Fibroblast of pulmonary artery (primary cell): ENCODE measurements at regions not wholly inside any gene's neighbourhood (a gene's known extent, or its start where the extent isn't known, plus 50 kb on each side); places are given as distances from the start of the nearest gene placed in this dataset.

Experiments used
- DNase-seq: peaks from one replicate; pipeline ENCODE4 v3.0.0-alpha.2; 2010; ENCODE audit warnings: low read depth
- H3K4me3 ChIP-seq: replicated peaks from 2 replicates; pipeline ENCODE4 v1.5.1; 2011; ENCODE audit warnings: low read depth, mild to moderate bottlenecking, control low read depth, low read length, moderate library complexity
- TF ChIP-seq, protein P1 (sequence below): IDR thresholded peaks from 2 replicates; pipeline ENCODE4 v1.5.1; 2011; ENCODE audit warnings: mild to moderate bottlenecking, control low read depth, low read length, inconsistent platforms; ENCODE audit errors: missing control alignments

DNA sequence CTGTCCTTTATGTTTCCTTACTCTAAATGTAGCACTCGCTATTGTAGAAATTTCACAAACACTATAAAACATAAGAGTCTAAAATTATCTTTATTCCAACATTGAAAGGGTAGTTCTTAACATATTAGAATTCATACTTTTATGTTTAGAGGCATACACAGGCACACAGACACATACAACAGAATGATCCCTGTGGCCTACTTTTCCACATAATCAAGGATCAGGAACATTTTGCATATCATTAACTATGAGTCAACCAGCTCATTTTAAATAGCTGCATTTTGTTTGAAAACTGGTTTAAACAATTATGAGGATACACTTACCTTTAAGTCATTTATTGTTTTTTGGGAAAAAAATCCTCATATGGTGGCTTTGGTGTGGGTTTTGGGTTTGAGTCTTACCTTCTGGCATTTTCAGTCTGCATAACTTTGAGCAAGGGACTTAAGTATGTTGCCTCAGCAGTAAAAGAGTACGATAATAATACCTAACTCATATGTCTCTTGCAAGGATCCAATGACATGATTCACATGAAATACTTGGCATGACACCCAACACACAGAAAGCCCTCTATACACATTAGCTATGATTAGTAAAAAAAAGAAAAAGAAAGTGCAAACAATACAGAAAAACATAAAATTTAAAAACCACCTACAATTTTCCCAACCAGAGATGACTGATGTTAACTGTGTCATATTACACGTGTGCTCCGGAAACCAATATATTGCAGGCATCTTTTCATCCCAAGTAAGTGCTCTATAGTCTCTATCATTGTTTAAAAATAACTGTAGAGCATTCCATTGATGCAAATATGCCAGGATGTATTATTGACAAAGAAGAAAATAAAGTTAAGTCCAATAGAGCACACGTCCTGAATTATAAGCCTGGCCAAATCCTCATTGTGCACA is 213.1 kb upstream of the ADAMTS9 start:
- no peak overlapping the region for H3K4me3 ChIP-seq
- TF ChIP-seq, protein P1, sequence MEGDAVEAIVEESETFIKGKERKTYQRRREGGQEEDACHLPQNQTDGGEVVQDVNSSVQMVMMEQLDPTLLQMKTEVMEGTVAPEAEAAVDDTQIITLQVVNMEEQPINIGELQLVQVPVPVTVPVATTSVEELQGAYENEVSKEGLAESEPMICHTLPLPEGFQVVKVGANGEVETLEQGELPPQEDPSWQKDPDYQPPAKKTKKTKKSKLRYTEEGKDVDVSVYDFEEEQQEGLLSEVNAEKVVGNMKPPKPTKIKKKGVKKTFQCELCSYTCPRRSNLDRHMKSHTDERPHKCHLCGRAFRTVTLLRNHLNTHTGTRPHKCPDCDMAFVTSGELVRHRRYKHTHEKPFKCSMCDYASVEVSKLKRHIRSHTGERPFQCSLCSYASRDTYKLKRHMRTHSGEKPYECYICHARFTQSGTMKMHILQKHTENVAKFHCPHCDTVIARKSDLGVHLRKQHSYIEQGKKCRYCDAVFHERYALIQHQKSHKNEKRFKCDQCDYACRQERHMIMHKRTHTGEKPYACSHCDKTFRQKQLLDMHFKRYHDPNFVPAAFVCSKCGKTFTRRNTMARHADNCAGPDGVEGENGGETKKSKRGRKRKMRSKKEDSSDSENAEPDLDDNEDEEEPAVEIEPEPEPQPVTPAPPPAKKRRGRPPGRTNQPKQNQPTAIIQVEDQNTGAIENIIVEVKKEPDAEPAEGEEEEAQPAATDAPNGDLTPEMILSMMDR: no peak
- peak; percentile 42 for DNase-seq

DNA sequence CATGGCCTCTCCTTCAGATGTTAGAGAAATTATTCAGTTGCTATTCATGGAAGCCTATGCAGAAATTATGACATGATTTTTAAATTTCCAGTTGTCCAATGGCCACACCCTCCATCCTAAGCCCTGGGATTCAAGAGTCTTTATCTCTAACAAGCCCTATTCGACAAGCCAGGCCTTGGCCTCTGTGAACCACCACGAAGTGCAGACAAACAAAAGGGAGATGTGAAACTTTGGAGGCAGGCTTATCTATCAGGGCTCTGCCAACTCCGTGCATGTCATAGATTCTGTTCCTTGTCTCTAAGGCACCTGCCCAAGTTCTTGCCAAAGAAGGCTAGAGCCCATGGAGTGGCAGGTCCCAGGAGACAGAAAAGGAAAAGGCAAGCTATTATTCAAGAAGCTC is 212.4 kb upstream of the ADAMTS9 start:
- DNase-seq: no peak
- no peak overlapping the region for H3K4me3 ChIP-seq
- TF ChIP-seq, protein P1: no peak

DNA sequence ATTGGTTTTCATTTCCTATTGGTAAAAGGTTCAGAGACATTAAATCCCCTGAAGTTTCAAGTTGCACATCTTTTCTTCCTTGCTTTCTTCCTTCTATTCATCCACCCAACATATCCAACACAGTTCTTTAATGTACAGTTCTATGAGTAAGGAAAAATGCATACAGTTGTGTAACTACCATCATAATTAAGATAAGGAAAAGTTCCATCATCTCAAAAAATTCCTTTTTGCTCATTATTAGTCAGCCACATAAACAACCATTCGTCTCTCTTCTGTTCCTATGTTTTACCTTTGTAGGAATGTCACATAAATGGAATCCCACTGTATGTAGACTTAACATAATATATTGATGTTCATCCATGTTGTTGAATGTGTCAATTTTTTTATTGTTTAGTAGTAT is 211.1 kb upstream of the ADAMTS9 start:
- H3K4me3 ChIP-seq: no peak overlapping the region
- TF ChIP-seq, protein P1: no peak
- no peak for DNase-seq

DNA sequence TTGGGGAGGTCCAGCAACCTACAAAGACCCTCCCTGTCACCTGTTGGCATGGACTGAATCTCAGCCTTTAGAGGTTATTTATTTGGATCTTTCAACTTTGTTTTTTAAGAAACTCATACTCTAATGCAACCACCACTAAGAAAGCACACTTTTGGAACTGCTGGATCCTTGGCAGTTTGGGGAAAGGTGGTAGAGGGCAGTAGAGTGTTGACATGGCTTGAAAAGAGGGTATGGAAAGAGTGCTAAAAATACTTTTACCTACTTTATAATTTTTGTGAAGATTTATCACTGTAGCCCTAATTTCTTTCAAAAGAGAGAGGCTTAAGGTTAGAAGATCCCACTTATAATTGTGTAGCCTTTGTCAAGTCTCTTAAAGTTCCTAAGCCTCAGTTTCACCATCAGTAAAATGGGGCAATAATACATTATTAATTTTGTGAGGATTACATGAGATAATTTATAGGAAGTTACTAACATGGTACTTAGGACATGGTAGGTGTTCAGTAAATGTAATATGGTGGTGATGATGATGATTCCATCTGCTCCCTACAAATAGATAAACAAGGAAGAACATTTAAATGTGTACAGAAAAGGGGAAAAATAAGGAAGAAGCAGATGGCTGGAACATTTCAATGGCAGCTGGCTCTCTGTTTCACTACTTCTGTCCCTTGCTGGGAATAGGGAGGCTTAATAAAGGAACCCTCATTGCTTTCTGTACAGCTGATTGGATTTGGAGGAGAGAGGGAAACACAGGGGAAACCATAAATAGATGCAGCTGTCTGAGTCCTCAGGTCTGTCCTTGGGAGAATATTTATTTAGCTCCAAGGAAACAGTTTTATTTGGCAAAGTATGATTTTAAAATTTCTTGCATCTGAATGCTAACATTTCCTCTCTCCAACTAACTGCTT is 208.4 kb upstream of the ADAMTS9 start:
- TF ChIP-seq, protein P1: no peak
- no peak overlapping the region for H3K4me3 ChIP-seq
- no peak for DNase-seq

DNA sequence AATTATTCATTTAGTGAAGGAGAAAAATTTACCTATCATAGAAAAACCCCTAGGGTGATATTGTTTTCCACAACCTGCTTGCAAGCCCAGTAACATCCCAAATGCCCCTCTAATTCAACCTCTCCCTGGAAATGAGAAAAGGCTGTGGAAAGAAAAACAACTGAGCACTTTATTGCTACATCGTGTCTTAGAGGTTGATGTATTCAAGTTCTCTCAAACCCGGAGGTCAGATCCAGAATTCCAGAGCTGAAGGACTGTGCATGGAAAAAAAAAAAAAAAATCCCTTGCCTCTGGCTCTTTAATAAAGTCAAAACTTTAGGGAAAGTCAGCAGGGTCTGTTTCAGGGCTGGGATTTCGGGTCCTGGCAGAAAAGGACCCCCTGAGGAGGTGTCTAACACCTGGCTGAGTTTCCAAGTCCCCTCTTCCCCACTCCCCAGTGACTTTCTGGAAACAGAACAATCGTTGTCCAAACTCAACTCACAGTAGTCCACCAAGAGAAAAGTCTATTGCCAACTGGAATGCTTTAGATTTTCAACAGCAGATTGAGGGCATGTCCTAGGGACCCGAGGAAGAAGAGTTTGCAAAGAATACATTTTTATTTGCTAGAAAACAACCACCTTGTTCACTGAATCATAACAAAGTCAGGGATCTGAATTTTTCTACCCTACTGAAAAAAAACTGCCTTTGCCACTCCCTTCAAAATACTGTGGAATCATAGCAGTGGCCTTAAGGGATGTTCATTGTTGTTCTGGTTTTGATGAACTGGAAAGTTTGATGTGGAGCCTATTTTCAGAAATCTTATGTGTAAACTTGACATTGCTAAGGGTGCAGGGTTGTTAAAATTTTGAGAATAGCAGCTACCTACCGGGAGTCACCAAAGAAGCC is 207.5 kb upstream of the ADAMTS9 start:
- TF ChIP-seq, protein P1: no peak

DNA sequence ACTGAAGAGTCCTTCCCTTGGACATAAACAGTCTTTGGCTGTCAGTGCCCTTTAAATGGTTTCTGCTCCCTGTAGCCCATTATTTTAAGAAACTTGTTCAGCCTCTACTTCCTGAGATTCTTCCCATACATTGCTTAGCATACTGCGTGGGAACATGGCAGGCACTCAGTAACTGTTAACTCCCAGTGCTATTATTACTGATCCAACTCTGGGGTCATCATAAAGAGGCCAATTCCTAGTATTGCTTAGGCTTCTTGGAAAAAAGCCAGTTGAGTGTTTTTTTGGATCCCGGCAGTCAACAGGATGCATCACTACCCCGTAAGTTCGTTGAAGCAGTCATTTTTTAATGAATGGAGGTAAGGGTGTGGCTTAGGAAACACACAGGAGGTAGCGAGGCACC is 206.2 kb upstream of the ADAMTS9 start:
- H3K4me3 ChIP-seq: no peak overlapping the region
- TF ChIP-seq, protein P1: no peak
- no peak for DNase-seq

More for the DNA sequence above, 207.5 kb upstream of the ADAMTS9 start:
- DNase-seq: no peak
- H3K4me3 ChIP-seq: no peak overlapping the region
